C4-2B (cell line): ENCODE measurements at regions not wholly inside any gene's neighbourhood (a gene's known extent, or its start where the extent isn't known, plus 50 kb on each side); places are given as distances from the start of the nearest gene placed in this dataset.

Experiments used
- H3K27ac ChIP-seq: fragments of 450-650 bp; 2 replicates; pipeline ENCODE4 v1.5.1; 2017
- ZFX ChIP-seq: fragments of 450-650 bp; IDR thresholded peaks from 2 replicates; pipeline ENCODE4 v1.6.1; 2017
- TF ChIP-seq, protein P1 (sequence below): fragments of 450-650 bp; conservative IDR thresholded peaks from 2 replicates; pipeline ENCODE4 v1.5.1; 2017; ENCODE audit warnings: mild to moderate bottlenecking

DNA sequence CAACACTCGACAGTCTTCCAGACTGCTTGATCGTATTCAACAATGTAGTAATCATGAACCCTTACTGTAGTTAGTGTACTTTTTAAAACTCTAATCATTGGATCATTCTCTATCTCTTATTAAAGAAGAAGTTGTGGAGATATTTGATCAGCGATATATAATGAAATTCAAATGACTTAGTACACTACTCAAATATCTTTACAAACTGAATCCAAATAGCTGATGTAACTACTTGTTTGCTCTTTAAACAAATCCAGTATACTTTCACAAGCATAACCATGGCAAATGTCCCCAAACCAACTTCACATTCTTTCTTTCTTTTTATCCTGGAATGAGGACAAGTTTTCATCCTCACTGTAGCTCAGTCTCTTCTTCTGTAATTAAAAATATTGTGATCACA lies 1569.9 kb upstream of the ADGRL3 start:
- H3K27ac ChIP-seq: no peak overlapping the region
- TF ChIP-seq, protein P1, sequence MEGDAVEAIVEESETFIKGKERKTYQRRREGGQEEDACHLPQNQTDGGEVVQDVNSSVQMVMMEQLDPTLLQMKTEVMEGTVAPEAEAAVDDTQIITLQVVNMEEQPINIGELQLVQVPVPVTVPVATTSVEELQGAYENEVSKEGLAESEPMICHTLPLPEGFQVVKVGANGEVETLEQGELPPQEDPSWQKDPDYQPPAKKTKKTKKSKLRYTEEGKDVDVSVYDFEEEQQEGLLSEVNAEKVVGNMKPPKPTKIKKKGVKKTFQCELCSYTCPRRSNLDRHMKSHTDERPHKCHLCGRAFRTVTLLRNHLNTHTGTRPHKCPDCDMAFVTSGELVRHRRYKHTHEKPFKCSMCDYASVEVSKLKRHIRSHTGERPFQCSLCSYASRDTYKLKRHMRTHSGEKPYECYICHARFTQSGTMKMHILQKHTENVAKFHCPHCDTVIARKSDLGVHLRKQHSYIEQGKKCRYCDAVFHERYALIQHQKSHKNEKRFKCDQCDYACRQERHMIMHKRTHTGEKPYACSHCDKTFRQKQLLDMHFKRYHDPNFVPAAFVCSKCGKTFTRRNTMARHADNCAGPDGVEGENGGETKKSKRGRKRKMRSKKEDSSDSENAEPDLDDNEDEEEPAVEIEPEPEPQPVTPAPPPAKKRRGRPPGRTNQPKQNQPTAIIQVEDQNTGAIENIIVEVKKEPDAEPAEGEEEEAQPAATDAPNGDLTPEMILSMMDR: no peak
- no peak for TF ChIP-seq ZFX

DNA sequence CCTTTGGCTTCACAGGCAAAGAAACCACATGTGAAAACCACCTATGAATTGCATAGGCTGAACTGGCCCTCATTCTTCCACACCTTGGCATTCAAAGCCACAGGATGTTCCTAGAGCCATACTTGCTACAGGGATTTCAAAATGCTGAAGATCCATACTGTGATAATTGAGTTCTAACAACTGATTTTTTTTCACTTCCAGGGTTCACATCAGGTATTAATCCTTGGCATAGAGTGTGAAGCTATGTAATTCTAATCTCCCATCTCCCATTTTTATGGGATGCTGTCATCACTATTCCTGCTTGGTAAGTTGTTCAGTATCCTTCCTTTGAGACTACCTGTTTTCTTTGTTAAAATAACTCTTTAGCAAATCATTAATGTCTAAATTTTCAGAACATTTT lies 1569.2 kb upstream of the ADGRL3 start:
- no peak for TF ChIP-seq ZFX
- TF ChIP-seq, protein P1: no peak
- peak overlapping the region; percentile 59; the same call in 1 of the 2 replicates for H3K27ac ChIP-seq

DNA sequence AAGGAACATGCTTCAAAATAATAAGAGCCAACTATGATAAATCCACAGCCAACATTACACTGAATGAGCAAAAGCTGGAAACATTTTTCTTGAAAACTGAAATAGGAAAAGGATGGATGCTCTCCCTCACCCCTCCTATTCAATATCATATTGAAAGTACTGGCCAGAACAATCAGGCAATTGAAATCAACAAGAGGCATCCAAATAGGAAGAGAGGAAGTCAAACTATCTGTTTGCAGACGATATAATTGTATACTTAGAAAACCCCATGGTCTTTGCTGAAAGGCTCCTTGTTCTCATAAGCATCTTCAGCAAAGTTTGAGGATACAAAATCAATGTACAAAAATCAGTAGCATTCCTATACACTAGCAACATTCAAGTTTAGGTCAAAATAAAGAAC lies 1562.5 kb upstream of the ADGRL3 start:
- H3K27ac ChIP-seq: no peak overlapping the region
- TF ChIP-seq, protein P1: no peak
- TF ChIP-seq ZFX: no peak

DNA sequence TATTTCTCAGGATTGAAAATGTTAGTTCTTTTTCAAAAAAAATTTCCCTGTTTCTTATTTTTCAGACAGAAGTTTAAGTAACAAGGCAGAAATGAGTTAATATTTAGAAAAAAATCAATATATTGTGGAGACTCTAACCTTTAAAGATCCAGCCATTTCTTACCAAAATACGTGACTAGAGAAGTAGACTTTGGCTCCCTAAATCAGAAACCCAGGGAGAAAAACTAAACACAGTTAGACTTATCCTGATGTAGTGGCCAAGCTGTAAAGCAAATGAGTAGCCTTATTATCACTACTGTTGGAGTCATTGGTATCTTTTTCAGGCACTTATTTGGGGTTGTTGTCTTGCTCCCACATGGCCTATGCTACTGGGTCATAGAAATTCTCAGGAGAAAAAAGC lies 1556.4 kb upstream of the ADGRL3 start:
- no peak for TF ChIP-seq ZFX
- no peak overlapping the region for H3K27ac ChIP-seq

DNA sequence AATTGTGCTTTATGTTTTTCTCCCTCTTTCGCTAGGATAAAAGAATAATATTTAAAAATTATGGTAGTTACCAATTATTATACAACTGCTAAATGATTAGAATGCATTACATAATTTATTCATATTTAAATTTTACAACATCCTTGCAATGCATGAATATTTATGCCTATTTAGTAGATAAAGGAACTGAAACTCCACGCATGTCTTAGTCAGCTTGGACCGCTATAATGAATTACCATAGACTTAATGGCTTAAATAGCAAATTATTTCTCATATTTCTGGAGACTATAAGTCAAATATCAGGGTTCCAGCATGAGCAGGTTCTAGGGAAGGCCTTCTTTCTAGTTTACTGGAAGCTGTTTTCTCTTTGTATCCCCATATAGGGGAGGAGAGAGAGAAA lies 1555.4 kb upstream of the ADGRL3 start:
- no peak overlapping the region for H3K27ac ChIP-seq
- no peak for TF ChIP-seq ZFX
- TF ChIP-seq, protein P1: no peak

DNA sequence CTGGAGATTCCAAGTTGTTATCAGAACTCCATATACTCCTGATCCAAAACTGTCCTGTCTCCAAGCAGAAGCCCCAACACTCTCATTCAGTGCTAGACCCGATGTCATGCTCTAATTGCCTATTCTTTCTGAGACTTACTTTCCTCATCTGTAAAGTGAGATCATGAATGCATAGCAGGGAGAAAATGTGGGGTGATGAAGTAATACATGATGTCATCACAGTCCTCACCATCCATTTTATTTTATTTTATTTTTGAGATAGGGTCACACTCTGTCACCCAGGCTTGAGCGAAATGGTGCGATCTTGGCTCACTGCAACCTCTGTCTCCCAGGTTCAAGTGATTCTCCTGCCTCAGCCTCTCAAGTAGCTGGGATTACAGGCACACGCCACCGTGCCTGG lies 1554.0 kb upstream of the ADGRL3 start:
- TF ChIP-seq, protein P1: no peak
- TF ChIP-seq ZFX: no peak

DNA sequence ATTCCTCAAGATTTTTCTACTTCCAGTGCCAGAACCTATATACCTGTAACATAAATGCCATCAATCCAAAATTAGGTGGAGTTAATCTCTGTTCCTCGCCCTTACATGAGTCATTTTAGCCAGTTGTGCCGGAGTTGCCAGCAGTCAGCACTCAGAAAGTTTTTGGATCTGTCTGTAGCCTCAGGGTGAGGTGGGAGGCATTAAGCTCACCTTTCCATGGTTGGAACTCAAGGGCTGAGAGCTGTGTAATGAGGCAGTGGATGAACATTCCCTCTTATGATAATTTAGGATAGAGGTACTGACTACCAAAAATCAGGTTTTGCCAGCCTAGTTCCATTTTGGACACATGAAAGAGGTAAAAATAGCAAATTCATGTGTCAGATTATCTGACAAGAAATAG lies 1553.1 kb upstream of the ADGRL3 start:
- TF ChIP-seq ZFX: no peak
- TF ChIP-seq, protein P1: no peak
- H3K27ac ChIP-seq: no peak overlapping the region

More for the DNA sequence above, 1554.0 kb upstream of the ADGRL3 start:
- H3K27ac ChIP-seq: no peak overlapping the region

DNA sequence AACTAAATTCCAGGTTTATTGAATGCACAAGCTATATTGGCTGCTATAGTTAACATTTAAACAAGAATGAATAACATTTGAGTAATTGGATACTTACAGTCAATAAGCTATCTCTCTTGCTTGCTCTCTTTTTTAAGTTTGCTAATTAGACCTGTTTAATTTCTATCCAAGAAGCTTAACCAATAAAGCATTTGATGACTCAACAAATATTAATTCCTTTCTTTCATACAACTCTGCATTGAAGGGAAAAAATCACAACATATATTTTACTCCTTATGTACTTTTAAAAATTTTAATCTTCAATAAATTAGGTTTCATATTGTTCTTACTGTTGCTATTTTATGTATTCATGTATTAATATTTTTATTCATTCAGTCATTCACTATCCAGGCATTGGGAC lies 1552.6 kb upstream of the ADGRL3 start:
- TF ChIP-seq, protein P1: no peak
- no peak for TF ChIP-seq ZFX

More for the DNA sequence above, 1552.6 kb upstream of the ADGRL3 start:
- H3K27ac ChIP-seq: no peak overlapping the region
